ENCODE measurements at regions not wholly inside any gene's neighbourhood (a gene's known extent, or its start where the extent isn't known, plus 50 kb on each side); places are given as distances from the start of the nearest gene placed in this dataset.
A peak's percentile ranks its signal among the peaks of the same experiment; 100 is the strongest.

DNA sequence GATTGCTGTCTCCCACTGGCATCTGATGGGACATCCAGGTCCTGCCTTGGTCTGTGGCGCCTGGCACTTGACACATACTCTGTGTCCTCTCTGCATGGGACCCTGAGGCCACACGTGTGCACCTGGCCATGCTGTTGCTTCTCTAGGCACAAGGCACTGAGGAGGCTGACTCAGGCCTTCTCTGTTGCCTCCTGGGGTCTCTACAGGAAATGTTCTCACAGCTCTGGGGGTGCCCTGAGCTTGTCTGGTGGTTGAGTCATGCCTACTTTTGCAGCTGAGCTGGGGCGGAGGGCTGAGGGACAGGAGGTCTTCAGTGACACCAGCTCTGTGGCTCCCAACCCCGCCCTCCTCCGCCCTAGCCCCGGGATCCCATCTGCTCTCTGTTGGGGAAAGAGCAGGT lies 207.0 kb upstream of the HS6ST1 start:
- intact Hi-C loops (cut with micrococcal nuclease) = no loop called here
- no peak for DNase-seq
- H3K27ac Mint-ChIP-seq = no peak overlapping the region

DNA sequence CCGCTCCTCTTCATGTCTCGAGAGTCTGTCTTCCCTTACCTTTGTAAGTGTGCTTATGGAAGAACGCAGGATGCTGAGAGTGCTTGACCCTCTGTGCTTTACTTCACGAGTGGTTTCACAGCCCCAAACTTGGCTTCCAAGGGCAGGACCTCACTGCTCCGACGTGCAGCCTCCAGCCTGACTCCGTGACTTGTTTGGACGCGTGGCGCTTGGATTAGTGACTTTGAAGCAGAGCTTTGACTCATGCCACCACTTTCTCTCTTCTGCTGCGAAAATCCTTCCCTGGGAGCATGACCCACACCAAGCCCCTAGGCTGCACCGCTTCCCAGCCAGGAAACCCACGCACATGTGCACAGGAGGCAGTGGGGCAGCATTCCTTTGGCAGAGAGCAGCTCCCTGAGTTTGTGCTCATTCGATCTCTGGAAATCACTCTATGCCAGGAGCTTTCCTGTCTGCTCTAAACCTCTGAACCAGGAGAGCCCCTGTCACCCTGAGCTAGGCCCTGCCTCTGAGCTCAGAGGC lies 207.8 kb upstream of the HS6ST1 start:
- H3K9me3 Mint-ChIP-seq = no peaks in the 10 kb centered on the region
- H3K36me3 Mint-ChIP-seq (ENCODE audit: low read depth) = no peaks in the 10 kb centered on the region
- no peak overlapping the region for H3K27ac Mint-ChIP-seq
- DNase-seq = no peak
- H3K4me3 Mint-ChIP-seq = no peak overlapping the region
- intact Hi-C loops (cut with micrococcal nuclease) = no loop called here
- peaks cover 4% of the 10 kb centered on the region for H3K4me1 Mint-ChIP-seq
- H3K27me3 Mint-ChIP-seq = peaks cover 2% of the 10 kb centered on the region

More for the DNA sequence above, 207.0 kb upstream of the HS6ST1 start:
- Mint-ChIP-seq H3K36me3 (ENCODE audit: low read depth) (no peaks in the 10 kb centered on the region), H3K4me3 (no peak overlapping the region), H3K27me3 (peaks cover 2% of the 10 kb centered on the region), H3K4me1 (peaks cover 7% of the 10 kb centered on the region), H3K9me3 (no peaks in the 10 kb centered on the region)

- intact Hi-C loops (cut with micrococcal nuclease) = no loop called here
- Mint-ChIP-seq H3K36me3 (ENCODE audit: low read depth) (no peaks in the 10 kb centered on the region), H3K4me1 (peaks cover 5% of the 10 kb centered on the region), H3K27ac (peak overlapping the region; percentile 30), H3K4me3 (no peak overlapping the region), H3K27me3 (peaks cover 7% of the 10 kb centered on the region), H3K9me3 (no peaks in the 10 kb centered on the region)
- no peak for DNase-seq
Observed at GRCh38 chr2:128528133-128528532, 209.5 kb upstream of the HS6ST1 start.

GRCh38 chr2:128530025-128530573 lies 211.4 kb upstream of the HS6ST1 start:
- DNase-seq = no peak
- peaks cover 9% of the 10 kb centered on the region for H3K4me1 Mint-ChIP-seq
- no peaks in the 10 kb centered on the region for H3K9me3 Mint-ChIP-seq
- H3K4me3 Mint-ChIP-seq = no peak overlapping the region
- peaks cover 5% of the 10 kb centered on the region for H3K27me3 Mint-ChIP-seq
- intact Hi-C loops (cut with micrococcal nuclease) = loop anchor here (5.0 kb wide), 1 partner anchor 208 kb away; no protein-coding TSS in a partner anchor
- no peak overlapping the region for H3K27ac Mint-ChIP-seq
- no peaks in the 10 kb centered on the region for H3K36me3 Mint-ChIP-seq (ENCODE audit: low read depth)

GRCh38 chr2:128531856-128532255 lies 213.2 kb upstream of the HS6ST1 start:
- Mint-ChIP-seq H3K4me1 (peaks cover 9% of the 10 kb centered on the region), H3K27me3 (peaks cover 5% of the 10 kb centered on the region), H3K36me3 (ENCODE audit: low read depth) (no peaks in the 10 kb centered on the region), H3K4me3 (no peak overlapping the region), H3K27ac (no peak overlapping the region), H3K9me3 (no peaks in the 10 kb centered on the region)
- intact Hi-C loops (cut with micrococcal nuclease) = loop anchor here (5.0 kb wide), 1 partner anchor 210 kb away; no protein-coding TSS in a partner anchor
- no peak for DNase-seq

DNA sequence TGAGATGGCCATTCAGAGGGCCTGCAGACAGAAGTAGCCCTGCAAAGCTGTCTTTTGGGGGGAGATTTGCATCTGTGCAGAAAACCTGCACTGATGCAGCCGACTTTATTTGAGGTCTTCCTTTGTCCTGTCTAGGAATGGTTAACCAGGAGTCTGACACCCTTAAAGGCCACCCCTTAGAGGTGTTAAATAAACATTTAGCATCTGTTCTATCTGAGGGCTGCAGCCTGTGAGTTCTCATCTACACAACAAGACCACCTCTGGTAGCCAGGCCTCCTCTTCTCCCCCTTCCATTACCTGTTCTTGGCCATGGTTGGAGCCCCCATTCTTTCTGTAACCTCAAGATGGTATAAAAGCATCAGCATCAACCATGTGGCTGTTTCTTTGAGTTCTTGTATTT lies 214.4 kb upstream of the HS6ST1 start:
- Mint-ChIP-seq H3K36me3 (ENCODE audit: low read depth) (no peaks in the 10 kb centered on the region), H3K27me3 (peaks cover 10% of the 10 kb centered on the region), H3K27ac (no peak overlapping the region), H3K4me1 (peaks cover 15% of the 10 kb centered on the region), H3K9me3 (no peaks in the 10 kb centered on the region), H3K4me3 (no peak overlapping the region)
- intact Hi-C loops (cut with micrococcal nuclease) = loop anchor here (5.0 kb wide), 1 partner anchor 211 kb away; no protein-coding TSS in a partner anchor
- no peak for DNase-seq

- Mint-ChIP-seq H3K36me3 (ENCODE audit: low read depth) (no peaks in the 10 kb centered on the region), H3K4me3 (no peak overlapping the region), H3K9me3 (no peaks in the 10 kb centered on the region), H3K27ac (no peak overlapping the region), H3K4me1 (peaks cover 15% of the 10 kb centered on the region), H3K27me3 (peaks cover 10% of the 10 kb centered on the region)
- DNase-seq = no peak
- intact Hi-C loops (cut with micrococcal nuclease) = loop anchor here (5.0 kb wide), 1 partner anchor 213 kb away; no protein-coding TSS in a partner anchor
Observed at GRCh38 chr2:128534688-128535392, 216.2 kb upstream of the HS6ST1 start.

DNA sequence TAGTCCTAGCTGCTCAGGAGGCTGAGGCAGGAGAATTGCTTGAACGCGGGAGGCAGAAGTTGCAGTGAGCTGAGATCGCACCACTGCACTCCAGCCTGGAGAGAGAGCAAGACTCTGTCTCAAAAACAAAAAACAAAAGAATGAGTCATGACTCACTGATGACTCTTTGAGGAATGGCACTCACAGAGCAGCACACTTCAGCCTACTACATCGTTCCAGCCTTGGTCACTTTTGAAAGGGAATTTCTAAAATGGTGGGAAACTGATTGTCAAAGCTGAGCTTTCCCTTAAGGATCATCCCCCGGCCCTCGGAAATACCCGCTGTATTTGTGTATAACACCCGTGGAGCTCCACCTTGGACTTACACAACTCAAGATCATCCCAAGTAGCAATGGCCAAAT lies 217.3 kb upstream of the HS6ST1 start:
- no peaks in the 10 kb centered on the region for H3K36me3 Mint-ChIP-seq (ENCODE audit: low read depth)
- DNase-seq = no peak
- H3K4me3 Mint-ChIP-seq = no peak overlapping the region
- no peak overlapping the region for H3K27ac Mint-ChIP-seq
- peaks cover 15% of the 10 kb centered on the region for H3K4me1 Mint-ChIP-seq
- no peaks in the 10 kb centered on the region for H3K9me3 Mint-ChIP-seq
- intact Hi-C loops (cut with micrococcal nuclease) = no loop called here
- peaks cover 10% of the 10 kb centered on the region for H3K27me3 Mint-ChIP-seq

DNA sequence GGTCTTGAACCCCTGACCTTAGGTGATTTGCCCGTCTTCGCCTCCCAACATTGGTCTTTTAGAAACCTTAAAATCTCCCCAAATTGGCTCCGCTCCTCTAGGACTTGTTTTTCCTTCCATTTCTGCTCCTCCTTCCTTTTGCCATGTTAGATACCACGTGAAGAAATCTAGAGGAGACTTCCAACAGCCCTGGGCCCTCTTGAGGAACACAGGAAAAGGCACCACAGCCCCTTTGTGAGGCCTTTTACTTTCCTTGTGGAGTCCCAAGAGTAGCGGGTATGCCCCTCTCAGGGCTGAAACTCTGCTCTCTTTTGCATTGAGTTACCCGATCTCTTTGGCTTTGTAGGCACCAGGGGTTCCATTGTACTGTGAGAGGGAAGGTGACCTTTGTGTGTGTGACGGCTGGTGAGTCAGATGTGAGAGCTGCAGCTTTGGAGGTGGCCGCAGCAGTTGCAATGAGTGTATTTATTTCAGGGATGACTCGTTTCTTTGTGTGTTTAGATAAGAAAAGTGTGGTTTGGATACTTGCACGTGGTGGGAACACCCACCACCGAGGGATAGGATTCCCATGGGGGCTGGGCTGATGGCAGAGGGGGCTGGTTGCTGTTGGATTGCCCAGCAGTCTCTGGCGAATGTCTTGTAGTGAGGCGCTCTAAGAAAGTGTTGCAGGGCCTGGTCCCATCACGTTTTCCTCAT lies 218.4 kb upstream of the HS6ST1 start:
- intact Hi-C loops (cut with micrococcal nuclease) = loop anchor here (1.0 kb wide), 1 partner anchor 17 kb away; no protein-coding TSS in a partner anchor
- Mint-ChIP-seq H3K36me3 (ENCODE audit: low read depth) (no peaks in the 10 kb centered on the region), H3K27me3 (peaks cover 10% of the 10 kb centered on the region), H3K4me1 (peaks cover 10% of the 10 kb centered on the region), H3K9me3 (no peaks in the 10 kb centered on the region), H3K4me3 (no peak overlapping the region), H3K27ac (peak overlapping the region; percentile 67)
- no peak for DNase-seq

- Mint-ChIP-seq H3K27me3 (peaks cover 7% of the 10 kb centered on the region), H3K4me1 (peaks cover 10% of the 10 kb centered on the region), H3K4me3 (no peak overlapping the region), H3K9me3 (no peaks in the 10 kb centered on the region), H3K27ac (no peak overlapping the region), H3K36me3 (ENCODE audit: low read depth) (no peaks in the 10 kb centered on the region)
- DNase-seq = no peak
- intact Hi-C loops (cut with micrococcal nuclease) = loop anchor here (1.0 kb wide), 1 partner anchor 17 kb away; no protein-coding TSS in a partner anchor
Observed at GRCh38 chr2:128537646-128538045, 219.0 kb upstream of the HS6ST1 start.

DNA sequence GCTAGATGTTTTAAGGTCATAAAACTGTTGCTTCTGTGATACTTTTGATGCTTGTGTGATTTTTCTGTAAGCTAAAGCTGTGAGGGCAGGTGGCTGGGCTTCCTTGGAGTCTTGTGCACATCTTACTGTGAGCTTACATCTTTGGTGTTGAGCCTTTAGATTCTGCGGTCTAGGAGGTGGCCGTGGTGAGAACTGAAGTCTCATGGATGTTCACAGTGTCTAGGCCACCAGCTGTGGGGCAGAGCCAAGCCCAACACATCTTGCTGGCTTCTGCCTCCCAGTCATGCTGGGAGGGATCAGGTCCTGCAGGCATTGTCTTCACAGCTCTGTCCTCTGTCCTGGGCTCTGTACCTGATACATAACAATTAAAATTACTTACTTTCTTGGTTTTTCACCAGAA lies 219.7 kb upstream of the HS6ST1 start:
- intact Hi-C loops (cut with micrococcal nuclease) = no loop called here
- no peaks in the 10 kb centered on the region for H3K9me3 Mint-ChIP-seq
- DNase-seq = no peak
- H3K4me1 Mint-ChIP-seq = peaks cover 10% of the 10 kb centered on the region
- H3K27me3 Mint-ChIP-seq = peaks cover 5% of the 10 kb centered on the region
- no peaks in the 10 kb centered on the region for H3K36me3 Mint-ChIP-seq (ENCODE audit: low read depth)
- H3K4me3 Mint-ChIP-seq = no peak overlapping the region
- no peak overlapping the region for H3K27ac Mint-ChIP-seq

- intact Hi-C loops (cut with micrococcal nuclease) = no loop called here
- H3K27me3 Mint-ChIP-seq = peaks cover 5% of the 10 kb centered on the region
- H3K9me3 Mint-ChIP-seq = no peaks in the 10 kb centered on the region
- H3K27ac Mint-ChIP-seq = no peak overlapping the region
- DNase-seq = no peak
- H3K4me1 Mint-ChIP-seq = peaks cover 6% of the 10 kb centered on the region
- no peaks in the 10 kb centered on the region for H3K36me3 Mint-ChIP-seq (ENCODE audit: low read depth)
- no peak overlapping the region for H3K4me3 Mint-ChIP-seq
Observed at GRCh38 chr2:128540670-128541069, 222.0 kb upstream of the HS6ST1 start.

GRCh38 chr2:128541448-128541847 lies 222.8 kb upstream of the HS6ST1 start:
- intact Hi-C loops (cut with micrococcal nuclease) = no loop called here
- no peaks in the 10 kb centered on the region for H3K36me3 Mint-ChIP-seq (ENCODE audit: low read depth)
- peaks cover 5% of the 10 kb centered on the region for H3K27me3 Mint-ChIP-seq

GRCh38 chr2:128543036-128543435 lies 224.4 kb upstream of the HS6ST1 start:
- no peak for DNase-seq
- intact Hi-C loops (cut with micrococcal nuclease) = no loop called here
- H3K27ac Mint-ChIP-seq = no peak overlapping the region
- H3K27me3 Mint-ChIP-seq = no peaks in the 10 kb centered on the region
- no peaks in the 10 kb centered on the region for H3K4me1 Mint-ChIP-seq
- peaks cover 8% of the 10 kb centered on the region for H3K9me3 Mint-ChIP-seq
- no peak overlapping the region for H3K4me3 Mint-ChIP-seq
- H3K36me3 Mint-ChIP-seq (ENCODE audit: low read depth) = no peaks in the 10 kb centered on the region

More at GRCh38 chr2:128541448-128541847, 222.8 kb upstream of the HS6ST1 start:
- peaks cover 6% of the 10 kb centered on the region for H3K4me1 Mint-ChIP-seq
- DNase-seq = no peak
- no peak overlapping the region for H3K4me3 Mint-ChIP-seq
- H3K27ac Mint-ChIP-seq = no peak overlapping the region
- H3K9me3 Mint-ChIP-seq = peaks cover 2% of the 10 kb centered on the region
